Right atrium auricular region (tissue), 2 donors: ENCODE measurements at regions not wholly inside any gene's neighbourhood (a gene's known extent, or its start where the extent isn't known, plus 50 kb on each side); places are given as distances from the start of the nearest gene placed in this dataset.

Source experiments
- DNase-seq: peaks from one replicate; pipeline ENCODE4 v3.0.0-alpha.2; 2019; ENCODE audit warnings: low spot score
- H3K27ac ChIP-seq, 2 donors: fragments of 200-600 bp; sonication (generic); 1 replicate in 1 of 2; 2 replicates in 1 of 2; pipeline ENCODE4 v1.5.1; 2016 to 2019
- H3K27me3 ChIP-seq, 2 donors: fragments of 200-600 bp; sonication (generic); one replicate each; pipeline versions ENCODE4 v1.5.1 to v1.6.0; 2017 to 2019
- H3K36me3 ChIP-seq: fragments of 200-600 bp; sonication (generic); one replicate; pipeline ENCODE4 v1.5.1; 2016
- H3K4me1 ChIP-seq, 2 donors: fragments of 200-600 bp; sonication (generic); one replicate each; pipeline versions ENCODE4 v1.5.1 to v1.6.0; 2017 to 2019
- H3K4me3 ChIP-seq, 2 donors: fragments of 200-600 bp; sonication (generic); 1 replicate in 1 of 2; 2 replicates in 1 of 2; pipeline ENCODE4 v1.5.1; 2017 to 2019; ENCODE audit warnings: mild to moderate bottlenecking in 1 of 2, moderate library complexity in 1 of 2
- H3K9me3 ChIP-seq, 2 donors: fragments of 200-600 bp; sonication (generic); one replicate each; pipeline ENCODE4 v1.5.1; 2019
- TF ChIP-seq, protein P1 (sequence below), 2 donors: fragments of 200-600 bp; sonication (generic); IDR thresholded peaks; one replicate each; pipeline ENCODE4 v1.5.1; 2019; ENCODE audit warnings: antibody characterized with exemption in 2 of 2

DNA sequence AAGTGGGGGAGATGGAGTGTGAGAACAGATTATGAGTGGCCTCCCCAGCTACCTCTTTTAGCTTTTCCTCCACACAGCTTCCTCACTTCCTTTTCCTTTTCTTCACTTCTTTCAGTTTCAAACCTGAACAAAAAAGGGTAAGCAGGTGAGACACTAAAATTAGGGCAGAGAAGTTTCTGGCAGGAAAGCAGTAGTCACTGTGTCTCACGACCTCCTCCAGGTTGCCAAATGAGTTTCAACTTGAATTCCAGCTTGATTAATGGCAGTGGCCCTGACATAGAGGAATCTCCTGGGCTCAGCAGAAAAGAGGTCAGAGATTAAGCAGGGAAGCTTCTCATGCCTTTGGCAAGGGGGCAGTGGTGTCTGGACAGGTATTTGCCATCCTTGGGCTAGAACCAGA is 63.7 kb upstream of the SPINK5 start:
- H3K27ac ChIP-seq: no peak overlapping the region
- no peaks in the 10 kb centered on the region for H3K27me3 ChIP-seq
- H3K4me3 ChIP-seq: no peak overlapping the region
- H3K36me3 ChIP-seq: no peaks in the 10 kb centered on the region
- peaks cover 0 to 26% of the 10 kb centered on the region in 2 donors for H3K9me3 ChIP-seq
- no peak for DNase-seq
- TF ChIP-seq, protein P1, sequence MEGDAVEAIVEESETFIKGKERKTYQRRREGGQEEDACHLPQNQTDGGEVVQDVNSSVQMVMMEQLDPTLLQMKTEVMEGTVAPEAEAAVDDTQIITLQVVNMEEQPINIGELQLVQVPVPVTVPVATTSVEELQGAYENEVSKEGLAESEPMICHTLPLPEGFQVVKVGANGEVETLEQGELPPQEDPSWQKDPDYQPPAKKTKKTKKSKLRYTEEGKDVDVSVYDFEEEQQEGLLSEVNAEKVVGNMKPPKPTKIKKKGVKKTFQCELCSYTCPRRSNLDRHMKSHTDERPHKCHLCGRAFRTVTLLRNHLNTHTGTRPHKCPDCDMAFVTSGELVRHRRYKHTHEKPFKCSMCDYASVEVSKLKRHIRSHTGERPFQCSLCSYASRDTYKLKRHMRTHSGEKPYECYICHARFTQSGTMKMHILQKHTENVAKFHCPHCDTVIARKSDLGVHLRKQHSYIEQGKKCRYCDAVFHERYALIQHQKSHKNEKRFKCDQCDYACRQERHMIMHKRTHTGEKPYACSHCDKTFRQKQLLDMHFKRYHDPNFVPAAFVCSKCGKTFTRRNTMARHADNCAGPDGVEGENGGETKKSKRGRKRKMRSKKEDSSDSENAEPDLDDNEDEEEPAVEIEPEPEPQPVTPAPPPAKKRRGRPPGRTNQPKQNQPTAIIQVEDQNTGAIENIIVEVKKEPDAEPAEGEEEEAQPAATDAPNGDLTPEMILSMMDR (IDR thresholded peaks at IDR 0.05): no peak
- no peaks in the 10 kb centered on the region for H3K4me1 ChIP-seq

DNA sequence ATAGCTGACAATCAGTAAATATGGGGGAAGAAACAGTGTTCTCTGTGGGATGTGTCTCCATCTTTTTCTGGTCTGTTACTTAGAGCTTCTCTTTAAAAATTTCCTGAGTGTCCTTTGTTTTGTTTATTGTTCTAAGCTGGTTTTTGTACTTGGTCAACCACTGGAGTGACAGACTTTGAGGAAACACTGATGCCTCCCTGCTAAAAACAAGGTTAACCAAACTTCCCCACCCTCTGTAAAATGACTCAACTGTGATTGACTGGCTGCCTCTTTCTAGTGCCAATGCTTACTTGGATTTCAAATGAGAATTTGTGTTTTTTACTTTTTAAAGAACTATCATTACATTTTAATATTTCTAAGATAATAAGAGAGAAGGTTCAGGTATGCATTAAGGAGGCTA is 65.1 kb upstream of the SPINK5 start:
- Histone ChIP-seq H3K4me3 (no peak overlapping the region), H3K9me3 (peaks cover 0 to 26% of the 10 kb centered on the region in 2 donors), H3K27ac (no peak overlapping the region), H3K27me3 (no peaks in the 10 kb centered on the region), H3K36me3 (no peaks in the 10 kb centered on the region), H3K4me1 (no peaks in the 10 kb centered on the region)
- DNase-seq: no peak
- TF ChIP-seq, protein P1 (IDR thresholded peaks at IDR 0.05): no peak

DNA sequence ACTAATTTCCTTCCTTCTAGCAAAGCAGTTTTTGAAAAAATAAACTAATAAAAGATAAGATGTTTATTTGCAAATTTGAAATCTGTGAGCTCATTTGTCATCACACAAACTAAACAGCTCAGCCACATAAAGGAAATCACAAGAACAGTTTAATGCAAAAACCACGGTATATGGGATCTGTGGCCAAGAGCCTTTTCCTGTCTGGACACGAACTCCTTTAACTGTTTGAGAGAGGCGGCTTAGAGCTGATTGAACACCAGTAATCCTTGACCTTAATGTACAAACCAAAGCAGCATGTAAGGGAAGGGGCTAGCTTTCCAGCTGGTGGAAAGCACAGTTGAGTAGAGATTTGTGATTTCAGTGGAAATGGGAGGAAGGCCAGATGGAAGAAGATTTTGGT is 66.3 kb upstream of the SPINK5 start:
- TF ChIP-seq, protein P1 (IDR thresholded peaks at IDR 0.05): no peak
- H3K4me1 ChIP-seq: no peaks in the 10 kb centered on the region
- peaks cover 0 to 21% of the 10 kb centered on the region in 2 donors for H3K9me3 ChIP-seq
- H3K4me3 ChIP-seq: no peak overlapping the region
- H3K27ac ChIP-seq: no peak overlapping the region
- H3K27me3 ChIP-seq: no peaks in the 10 kb centered on the region
- DNase-seq: no peak
- H3K36me3 ChIP-seq: no peaks in the 10 kb centered on the region

DNA sequence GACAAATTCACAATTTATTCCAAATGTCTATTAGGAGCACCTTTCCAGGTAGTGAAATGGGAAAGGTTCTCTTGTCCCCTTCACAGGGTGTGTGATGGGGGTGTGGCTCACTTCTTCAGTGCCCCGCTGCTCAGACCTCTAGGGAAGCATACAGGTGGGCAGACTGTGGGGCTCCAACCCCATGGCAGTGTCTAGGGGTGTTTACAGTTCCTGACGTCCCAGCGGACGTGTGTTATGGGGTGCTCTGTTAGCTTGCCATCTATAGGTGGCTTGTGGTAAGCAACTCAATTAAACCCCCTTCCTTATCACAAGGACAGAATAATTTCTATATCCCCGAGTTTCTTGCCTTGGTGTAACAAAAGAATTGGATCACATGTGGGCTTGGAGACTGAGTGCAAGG is 67.4 kb upstream of the SPINK5 start:
- Histone ChIP-seq H3K27ac (no peak overlapping the region), H3K4me1 (no peaks in the 10 kb centered on the region), H3K9me3 (peaks cover 0 to 10% of the 10 kb centered on the region in 2 donors), H3K36me3 (no peaks in the 10 kb centered on the region), H3K27me3 (no peaks in the 10 kb centered on the region), H3K4me3 (no peak overlapping the region)
- TF ChIP-seq, protein P1 (IDR thresholded peaks at IDR 0.05): no peak
- no peak for DNase-seq

DNA sequence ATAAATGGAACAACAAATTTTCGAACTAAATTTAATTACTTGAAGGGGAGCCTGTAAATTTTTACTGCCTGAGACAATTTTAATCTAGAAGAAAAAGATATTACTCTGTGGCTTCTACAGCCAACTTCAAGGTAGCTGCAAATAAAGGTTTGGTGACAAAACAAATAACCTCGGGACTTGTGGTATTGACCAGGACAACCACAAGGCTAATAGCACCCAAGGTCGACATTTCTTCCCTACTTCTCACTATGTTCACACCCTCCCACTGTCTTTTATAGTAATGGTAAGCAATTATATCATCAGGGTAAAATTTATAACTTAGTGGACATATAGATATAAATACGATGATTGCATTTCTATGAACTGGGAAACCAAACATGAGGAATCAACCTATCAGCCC is 67.9 kb upstream of the SPINK5 start:
- TF ChIP-seq, protein P1 (IDR thresholded peaks at IDR 0.05): no peak
- no peak for DNase-seq
- H3K36me3 ChIP-seq: no peaks in the 10 kb centered on the region
- no peaks in the 10 kb centered on the region for H3K27me3 ChIP-seq
- H3K4me1 ChIP-seq: no peaks in the 10 kb centered on the region
- peaks cover 0 to 4% of the 10 kb centered on the region in 2 donors for H3K9me3 ChIP-seq
- no peak overlapping the region for H3K4me3 ChIP-seq
- H3K27ac ChIP-seq: no peak overlapping the region

DNA sequence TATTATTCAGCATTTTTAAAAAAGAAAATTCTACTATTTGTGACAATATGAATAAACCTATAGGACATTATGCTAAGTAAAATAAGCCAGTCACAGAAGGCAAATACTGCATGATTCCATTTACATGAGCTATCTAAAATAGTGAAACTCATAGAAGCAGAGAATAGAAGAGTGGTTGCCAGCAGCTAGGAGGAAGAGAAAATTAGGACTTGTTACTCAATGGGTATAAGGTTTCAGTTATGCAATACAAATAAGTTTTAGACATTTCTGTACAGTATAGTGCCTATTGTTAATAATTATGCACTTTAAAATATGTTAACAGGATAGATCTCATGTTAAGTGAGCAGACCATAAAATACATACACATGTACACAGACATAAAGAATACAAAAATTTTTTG is 73.8 kb upstream of the SPINK5 start:
- no peaks in the 10 kb centered on the region for H3K9me3 ChIP-seq
- no peak overlapping the region for H3K4me3 ChIP-seq
- H3K27me3 ChIP-seq: no peaks in the 10 kb centered on the region
- TF ChIP-seq, protein P1 (IDR thresholded peaks at IDR 0.05): no peak
- H3K36me3 ChIP-seq: no peaks in the 10 kb centered on the region
- no peaks in the 10 kb centered on the region for H3K4me1 ChIP-seq
- DNase-seq: no peak
- H3K27ac ChIP-seq: no peak overlapping the region
